ENCODE measurements at regions not wholly inside any gene's neighbourhood (a gene's known extent, or its start where the extent isn't known, plus 50 kb on each side); places are given as distances from the start of the nearest gene placed in this dataset.

DNA sequence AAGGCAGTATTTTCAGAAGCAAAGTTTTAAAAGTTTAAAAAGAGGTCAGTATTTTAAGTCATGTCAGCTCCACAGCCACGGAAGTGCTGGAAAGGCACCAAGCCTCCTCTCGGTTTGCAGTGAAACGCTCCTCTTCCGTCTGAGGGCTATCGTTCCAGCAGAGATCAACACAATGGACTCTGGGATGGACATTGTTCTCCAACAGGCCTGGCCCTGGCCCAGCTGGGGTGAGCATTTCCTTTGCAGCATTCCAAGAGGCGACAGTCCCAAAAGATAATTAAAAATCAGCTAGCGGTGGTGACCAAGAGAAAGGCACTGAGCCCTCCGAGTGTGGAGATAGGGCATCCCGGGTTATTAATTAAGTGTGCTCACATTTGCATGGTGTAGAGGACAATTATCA is 95.9 kb upstream of the LCLAT1 start:
- H3K4me1 ChIP-seq (ENCODE audit: control insufficient read depth, extremely low read depth, insufficient read depth, low read length): peaks cover 5% of the 10 kb centered on the region
- no peak overlapping the region for H3K4me3 ChIP-seq (replicated peaks in 1 of 3; ENCODE audit: insufficient read depth in 1 of 3, low read depth in 1 of 3, low read length in 3 of 3)
- H2AFZ ChIP-seq (ENCODE audit: low read depth, low read length): no peak overlapping the region
- no peaks in the 10 kb centered on the region for H3K27me3 ChIP-seq (ENCODE audit: control insufficient read depth in 2 of 2, insufficient read depth in 2 of 2, low read length in 2 of 2)
- ChIA-PET CTCF (no interaction called here), POLR2A (no interaction called here)
- no peaks in the 10 kb centered on the region for H3K36me3 ChIP-seq (ENCODE audit: control insufficient read depth in 2 of 2, extremely low read depth in 1 of 2, insufficient read depth in 2 of 2, low read length in 2 of 2)
- no peak for TF ChIP-seq GATA2 (IDR thresholded peaks at IDR 0.05; ENCODE audit: insufficient read depth, insufficient read length, low read depth, low read length)
- TF ChIP-seq FOS (IDR thresholded peaks at IDR 0.05; ENCODE audit: borderline replicate concordance, insufficient read depth, low read length): no peak
- no peak for TF ChIP-seq MYC (IDR thresholded peaks at IDR 0.05; ENCODE audit: low read depth, low read length)
- TF ChIP-seq POLR2A (IDR thresholded peaks at IDR 0.05; ENCODE audit: low read depth, low read length): no peak
- no peak for TF ChIP-seq MAX (IDR thresholded peaks at IDR 0.05; ENCODE audit: insufficient read depth, insufficient read length)
- TF ChIP-seq POLR2AphosphoS5 (IDR thresholded peaks at IDR 0.05; ENCODE audit: insufficient read depth, low read depth, low read length): no peak
- no peak for TF ChIP-seq EZH2 (IDR thresholded peaks at IDR 0.05; ENCODE audit: borderline replicate concordance, low read depth, low read length, severe bottlenecking)
- TF ChIP-seq JUN (IDR thresholded peaks at IDR 0.05; ENCODE audit: borderline replicate concordance, insufficient read depth, insufficient read length, low read depth): no peak
- BruUV-seq (replicated peaks): no TSS peak
- H3K9me1 ChIP-seq (replicated peaks; ENCODE audit: control insufficient read depth, extremely low read depth, insufficient read depth, low read length): no peaks in the 10 kb centered on the region
- DNase-seq (ENCODE audit: low read depth, low spot score): no peak
- no peaks in the 10 kb centered on the region for H3K79me2 ChIP-seq (ENCODE audit: control insufficient read depth, insufficient read depth, low read length)
- no peaks in the 10 kb centered on the region for H3K9me3 ChIP-seq (replicated peaks; ENCODE audit: control insufficient read depth, insufficient read depth, low read length)
- H3K27ac ChIP-seq (ENCODE audit: insufficient read depth, low read depth, low read length): no peak overlapping the region
- H4K20me1 ChIP-seq (replicated peaks; ENCODE audit: control insufficient read depth, extremely low read depth, insufficient read depth, low read length): no peaks in the 10 kb centered on the region
- intact Hi-C loops (cut with micrococcal nuclease): no loop called here
- H3K4me2 ChIP-seq (ENCODE audit: insufficient read depth, low read length): no peak overlapping the region
- dilution Hi-C loops (cut with MboI; ENCODE audit: extremely low pct_ligation_motif_present, low sequenced_read_pairs): no loop called here
- no peak overlapping the region for H3K9ac ChIP-seq (replicated peaks; ENCODE audit: extremely low read depth, insufficient read depth, low read length)
- FAIRE-seq: peak; percentile 76

- H2AFZ ChIP-seq (ENCODE audit: low read depth, low read length): no peak overlapping the region
- H3K79me2 ChIP-seq (ENCODE audit: control insufficient read depth, insufficient read depth, low read length): no peaks in the 10 kb centered on the region
- H3K9me3 ChIP-seq (replicated peaks; ENCODE audit: control insufficient read depth, insufficient read depth, low read length): no peaks in the 10 kb centered on the region
- H3K36me3 ChIP-seq (ENCODE audit: control insufficient read depth in 2 of 2, extremely low read depth in 1 of 2, insufficient read depth in 2 of 2, low read length in 2 of 2): no peaks in the 10 kb centered on the region
- no peak overlapping the region for H3K4me2 ChIP-seq (ENCODE audit: insufficient read depth, low read length)
- intact Hi-C loops (cut with micrococcal nuclease): no loop called here
- no peak overlapping the region for H3K4me3 ChIP-seq (replicated peaks in 1 of 3; ENCODE audit: insufficient read depth in 1 of 3, low read depth in 1 of 3, low read length in 3 of 3)
- DNase-seq (ENCODE audit: low read depth, low spot score): no peak
- no peak overlapping the region for H3K9ac ChIP-seq (replicated peaks; ENCODE audit: extremely low read depth, insufficient read depth, low read length)
- H4K20me1 ChIP-seq (replicated peaks; ENCODE audit: control insufficient read depth, extremely low read depth, insufficient read depth, low read length): no peaks in the 10 kb centered on the region
- no TSS peak for BruUV-seq (replicated peaks)
- TF ChIP-seq MYC (IDR thresholded peaks at IDR 0.05; ENCODE audit: low read depth, low read length) (no peak), GATA2 (IDR thresholded peaks at IDR 0.05; ENCODE audit: insufficient read depth, insufficient read length, low read depth, low read length) (no peak), JUN (IDR thresholded peaks at IDR 0.05; ENCODE audit: borderline replicate concordance, insufficient read depth, insufficient read length, low read depth) (no peak), MAX (IDR thresholded peaks at IDR 0.05; ENCODE audit: insufficient read depth, insufficient read length) (no peak), FOS (IDR thresholded peaks at IDR 0.05; ENCODE audit: borderline replicate concordance, insufficient read depth, low read length) (no peak), POLR2AphosphoS5 (IDR thresholded peaks at IDR 0.05; ENCODE audit: insufficient read depth, low read depth, low read length) (no peak), POLR2A (IDR thresholded peaks at IDR 0.05; ENCODE audit: low read depth, low read length) (no peak), CTCF (IDR thresholded peaks at IDR 0.05; ENCODE audit: extremely low read depth in 1 of 2, insufficient read depth in 1 of 2, low read depth in 1 of 2, low read length in 2 of 2) (no peak), EZH2 (IDR thresholded peaks at IDR 0.05; ENCODE audit: borderline replicate concordance, low read depth, low read length, severe bottlenecking) (no peak)
- H3K4me1 ChIP-seq (ENCODE audit: control insufficient read depth, extremely low read depth, insufficient read depth, low read length): peaks cover 5% of the 10 kb centered on the region
- dilution Hi-C loops (cut with MboI; ENCODE audit: extremely low pct_ligation_motif_present, low sequenced_read_pairs): no loop called here
- no peak overlapping the region for H3K27ac ChIP-seq (ENCODE audit: insufficient read depth, low read depth, low read length)
- POLR2A ChIA-PET: no interaction called here
- FAIRE-seq: no peak
- H3K27me3 ChIP-seq (ENCODE audit: control insufficient read depth in 2 of 2, insufficient read depth in 2 of 2, low read length in 2 of 2): no peaks in the 10 kb centered on the region
- H3K9me1 ChIP-seq (replicated peaks; ENCODE audit: control insufficient read depth, extremely low read depth, insufficient read depth, low read length): no peaks in the 10 kb centered on the region
- CTCF ChIA-PET: interaction anchor here (1.0 kb wide), 1 partner anchor 10 kb away, joined by 4 read pairs; no protein-coding TSS in a partner anchor
Observed at GRCh38 chr2:30351949-30352348, 95.1 kb upstream of the LCLAT1 start.

Measured in endothelial cell of umbilical vein (primary cell).